HepG2 (cell line): ENCODE measurements at regions not wholly inside any gene's neighbourhood (a gene's known extent, or its start where the extent isn't known, plus 50 kb on each side); places are given as distances from the start of the nearest gene placed in this dataset.

Source experiments
- ATAC-seq: fragments of 200-7000 bp; cut with Tn5 transposase; 3 replicates; pipeline ENCODE4 v1.9.1; 2020; ENCODE audit warnings: mild to moderate bottlenecking, moderate library complexity
- BruUV-seq: library from RNA; stranded (reverse); fragments of 400-500 nt; replicated peaks from 2 replicates; lab custom pipeline; 2021; lab: Mats Ljungman, UMichigan
- CTCF ChIA-PET: fragments of 300-600 bp; formaldehyde crosslinking; extraction: SDS; loops from one replicate; lab custom pipeline; 2021; ENCODE audit warnings: low total read pairs, inconsistent platforms, low intra/inter-chr PET ratio; lab: Yijun Ruan, JAX
- POLR2A ChIA-PET: fragments of 350-600 bp; sonication (Branson Sonifier 250); formaldehyde crosslinking; loops from one replicate; lab custom pipeline; 2020; ENCODE audit warnings: antibody characterized with exemption, inconsistent platforms; lab: Yijun Ruan, JAX
- DNase-seq: peaks from one replicate; pipeline ENCODE4 v3.0.0-alpha.2; 2015; ENCODE audit warnings: low spot score
- FAIRE-seq: peaks from 3 replicates; lab custom pipeline; 2011; peaks lifted over from hg19 to GRCh38; lab: Jason Lieb, UNC
- H2AFZ ChIP-seq: one replicate; pipeline ENCODE4 v1.6.1; 2011; ENCODE audit warnings: low read length, inconsistent platforms
- H3K27ac ChIP-seq: fragments of 300-600 bp; 3 replicates; pipeline ENCODE4 v1.8.0; 2011; ENCODE audit warnings: mixed run types, mild to moderate bottlenecking, mixed read lengths, low read length, inconsistent platforms; ENCODE audit not compliant: insufficient read depth; ENCODE audit errors: extremely low read length
- H3K27me3 ChIP-seq, 2 experiments: fragments of 200-600 bp in 1 of 2; 2 replicates in 1 of 2; 3 replicates in 1 of 2; pipeline versions ENCODE4 v1.6.0 to v1.8.0; 2011; ENCODE audit warnings: low read length in 2 of 2, mild to moderate bottlenecking in 2 of 2, moderate library complexity in 2 of 2, inconsistent platforms in 1 of 2; ENCODE audit not compliant: insufficient read depth in 2 of 2, control insufficient read depth in 1 of 2
- H3K36me3 ChIP-seq, 2 experiments: fragments of 200-600 bp in 1 of 2; replicated peaks in 1 of 2; 2 replicates in 1 of 2; 3 replicates in 1 of 2; pipeline versions ENCODE4 v1.5.1 to v1.8.0; 2011; ENCODE audit warnings: low read length in 2 of 2, inconsistent platforms in 1 of 2; ENCODE audit not compliant: insufficient read depth in 2 of 2, control insufficient read depth in 1 of 2
- H3K4me1 ChIP-seq: 2 replicates; pipeline ENCODE4 v1.5.1; 2012; ENCODE audit warnings: low read length, inconsistent platforms; ENCODE audit not compliant: insufficient read depth
- H3K4me2 ChIP-seq: 2 replicates; pipeline ENCODE4 v1.6.0; 2011; ENCODE audit warnings: low read depth, low read length, inconsistent platforms
- H3K4me3 ChIP-seq, 3 experiments: fragments of 200-600 bp in 1 of 3; sonication (generic), shearing (Covaris generic) in 1 of 3; replicated peaks in 1 of 3; 2 replicates each; pipeline ENCODE4 v1.5.1; 2011 to 2016; ENCODE audit warnings: low read length in 3 of 3, inconsistent platforms in 2 of 3, low read depth in 2 of 3, mild to moderate bottlenecking in 2 of 3, control low read depth in 1 of 3, mixed read lengths in 1 of 3; ENCODE audit not compliant: insufficient read depth in 1 of 3
- H3K79me2 ChIP-seq: one replicate; pipeline ENCODE4 v1.6.1; 2011; ENCODE audit warnings: low read length, inconsistent platforms; ENCODE audit not compliant: insufficient read depth
- H3K9ac ChIP-seq: 2 replicates; pipeline ENCODE4 v1.6.0; 2011; ENCODE audit warnings: mild to moderate bottlenecking, low read depth, low read length, inconsistent platforms; ENCODE audit not compliant: insufficient read depth
- H3K9me3 ChIP-seq: 2 replicates; pipeline ENCODE4 v1.5.1; 2012; ENCODE audit warnings: mild to moderate bottlenecking, low read length
- H4K20me1 ChIP-seq: 2 replicates; pipeline ENCODE4 v1.6.0; 2011; ENCODE audit warnings: inconsistent platforms, mild to moderate bottlenecking, low read length, moderate library complexity; ENCODE audit not compliant: insufficient read depth
- GZF1 ChIP-seq: sonication (generic); formaldehyde crosslinking; IDR thresholded peaks from 2 replicates; pipeline ENCODE4 v1.5.1; 2020; ENCODE audit warnings: mild to moderate bottlenecking, missing genetic modification reagents
- KLF12 ChIP-seq: sonication (generic); formaldehyde crosslinking; IDR thresholded peaks from 2 replicates; pipeline ENCODE4 v1.4.0; 2020; ENCODE audit warnings: missing genetic modification reagents, borderline replicate concordance
- NFIB ChIP-seq: sonication (generic); formaldehyde crosslinking; IDR thresholded peaks from 2 replicates; pipeline ENCODE4 v1.9.0; 2021; ENCODE audit warnings: missing genetic modification reagents, mild to moderate bottlenecking, borderline replicate concordance
- SALL2 ChIP-seq: sonication (generic); formaldehyde crosslinking; IDR thresholded peaks from 2 replicates; pipeline ENCODE4 v1.8.1; 2023; ENCODE audit warnings: mild to moderate bottlenecking, missing genetic modification reagents, inconsistent platforms
- ZEB1 ChIP-seq: IDR thresholded peaks from 2 replicates; pipeline ENCODE4 v1.6.1; 2012; ENCODE audit warnings: mild to moderate bottlenecking, low read depth, inconsistent platforms; ENCODE audit not compliant: insufficient replicate concordance
- ZMAT3 ChIP-seq: sonication (generic); formaldehyde crosslinking; conservative IDR thresholded peaks from 2 replicates; pipeline ENCODE4 v1.7.0; 2021; ENCODE audit warnings: missing genetic modification reagents
- ZNF510 ChIP-seq: sonication (generic); formaldehyde crosslinking; IDR thresholded peaks from 2 replicates; pipeline ENCODE4 v1.4.0; 2020; ENCODE audit warnings: low read depth, mild to moderate bottlenecking, missing genetic modification reagents
- ZNF569 ChIP-seq: sonication (generic); formaldehyde crosslinking; IDR thresholded peaks from 2 replicates; pipeline ENCODE4 v1.5.0; 2020; ENCODE audit warnings: mild to moderate bottlenecking, missing genetic modification reagents, moderate library complexity, borderline replicate concordance
- ZNF629 ChIP-seq: sonication (generic); formaldehyde crosslinking; conservative IDR thresholded peaks from 2 replicates; pipeline ENCODE4 v1.5.0; 2020; ENCODE audit warnings: missing genetic modification reagents
- ZNF678 ChIP-seq: sonication (generic); formaldehyde crosslinking; IDR thresholded peaks from 2 replicates; pipeline ENCODE4 v1.4.0; 2020; ENCODE audit warnings: mild to moderate bottlenecking, missing genetic modification reagents
- ZNF749 ChIP-seq: sonication (generic); formaldehyde crosslinking; IDR thresholded peaks from 2 replicates; pipeline ENCODE4 v1.8.0; 2022; ENCODE audit warnings: mild to moderate bottlenecking, missing genetic modification reagents, moderate library complexity, borderline replicate concordance
- WGBS: methylation state at CpG from one replicate; pipeline ENCODE4 v1.1.6; 2017; ENCODE audit warnings: low lambda C conversion rate; 5-methylcytosine and 5-hydroxymethylcytosine counted together
- in situ Hi-C: cut with HindIII; loops from 2 replicates; pipeline ENCODE4 v1.10.0; 2017; ENCODE audit warnings: low pct_unique_long_range_greater_than_20kb; ENCODE audit not compliant: extremely low pct_ligation_motif_present
- intact Hi-C: fragments of 100-400 bp; cut with micrococcal nuclease; formaldehyde crosslinking; loops from one replicate; pipeline ENCODE4 v1.10.0; 2022; ENCODE audit not compliant: unreplicated experiment
- TF ChIP-seq, protein P1 (sequence below): sonication (generic); formaldehyde crosslinking; conservative IDR thresholded peaks from 2 replicates; pipeline ENCODE4 v1.8.1; 2023; ENCODE audit warnings: missing genetic modification reagents
- TF ChIP-seq, protein P2 (sequence below): sonication (generic); formaldehyde crosslinking; IDR thresholded peaks from 2 replicates; pipeline ENCODE4 v1.5.0; 2020; ENCODE audit warnings: missing genetic modification reagents
- TF ChIP-seq, protein P3 (sequence below): IDR thresholded peaks from 2 replicates; pipeline ENCODE4 v1.6.1; 2012; ENCODE audit warnings: low read length, improper control_type of control experiment
- TF ChIP-seq, protein P4 (sequence below): IDR thresholded peaks from 2 replicates; pipeline ENCODE4 v1.6.1; 2018; ENCODE audit warnings: missing genetic modification reagents
- TF ChIP-seq, protein P5 (sequence below): sonication (generic); formaldehyde crosslinking; IDR thresholded peaks from 2 replicates; pipeline ENCODE4 v1.8.1; 2023; ENCODE audit warnings: missing genetic modification reagents, mild to moderate bottlenecking, borderline replicate concordance

DNA sequence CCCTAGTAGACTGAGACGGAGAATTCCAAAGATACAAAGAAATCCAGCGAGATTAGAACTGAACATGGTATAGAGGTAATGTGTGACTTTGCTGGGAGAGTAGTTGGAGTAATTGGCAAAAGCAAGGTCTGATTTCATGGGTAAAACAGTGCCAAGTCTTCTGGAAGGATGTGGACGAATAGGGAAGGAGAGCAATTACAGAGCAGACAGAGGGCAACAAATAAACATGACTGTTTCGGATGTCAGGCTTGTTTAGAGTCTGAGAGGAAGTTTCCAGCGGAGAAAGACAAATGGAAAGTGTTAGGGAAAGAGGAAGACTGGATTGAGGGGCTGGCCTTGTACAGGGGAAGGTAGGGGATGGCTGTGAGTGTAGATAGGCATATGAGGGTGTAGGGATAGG, 190.4 kb upstream of the ADRA1D start (continued):
- no peak for TF ChIP-seq KLF12 (CRISPR knock-in tag)
- TF ChIP-seq, protein P1, sequence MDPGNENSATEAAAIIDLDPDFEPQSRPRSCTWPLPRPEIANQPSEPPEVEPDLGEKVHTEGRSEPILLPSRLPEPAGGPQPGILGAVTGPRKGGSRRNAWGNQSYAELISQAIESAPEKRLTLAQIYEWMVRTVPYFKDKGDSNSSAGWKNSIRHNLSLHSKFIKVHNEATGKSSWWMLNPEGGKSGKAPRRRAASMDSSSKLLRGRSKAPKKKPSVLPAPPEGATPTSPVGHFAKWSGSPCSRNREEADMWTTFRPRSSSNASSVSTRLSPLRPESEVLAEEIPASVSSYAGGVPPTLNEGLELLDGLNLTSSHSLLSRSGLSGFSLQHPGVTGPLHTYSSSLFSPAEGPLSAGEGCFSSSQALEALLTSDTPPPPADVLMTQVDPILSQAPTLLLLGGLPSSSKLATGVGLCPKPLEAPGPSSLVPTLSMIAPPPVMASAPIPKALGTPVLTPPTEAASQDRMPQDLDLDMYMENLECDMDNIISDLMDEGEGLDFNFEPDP (CRISPR knock-in tag), result no peak

DNA sequence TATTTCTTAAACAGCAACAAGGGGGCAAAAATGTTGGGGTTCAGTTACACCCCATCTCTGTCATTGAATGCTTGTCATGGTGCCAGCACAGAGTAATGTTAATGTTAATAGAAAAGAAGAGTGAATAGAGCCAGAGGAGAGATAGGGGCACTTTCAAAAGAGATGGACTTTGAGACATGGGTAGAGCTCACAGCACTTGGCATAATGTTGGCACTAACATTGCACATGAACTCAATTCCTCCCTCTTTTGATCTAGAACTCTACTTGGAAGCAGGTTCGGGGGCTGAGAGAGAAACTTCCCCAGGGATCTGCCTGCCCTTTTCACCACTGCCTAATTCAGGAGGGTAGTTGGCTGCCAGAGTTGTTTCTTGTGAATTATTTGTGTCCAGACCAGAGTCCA, 188.0 kb upstream of the ADRA1D start:
- Histone ChIP-seq H3K9me3 (no peaks in the 10 kb centered on the region), H3K27me3 (peaks cover 3 to 42% of the 10 kb centered on the region in 2 experiments; a peak in 3 of 5 replicates), H3K4me3 (no peak overlapping the region), H3K27ac (no peak overlapping the region), H3K9ac (no peak overlapping the region), H3K4me2 (no peak overlapping the region), H3K4me1 (no peaks in the 10 kb centered on the region), H4K20me1 (no peaks in the 10 kb centered on the region), H3K79me2 (no peaks in the 10 kb centered on the region), H3K36me3 (no peaks in the 10 kb centered on the region), H2AFZ (no peak overlapping the region)
- DNase-seq, result no peak
- FAIRE-seq, result no peak
- BruUV-seq, result no TSS peak
- ATAC-seq, result no peak
- in situ Hi-C loops (no loop called here), intact Hi-C loops (no loop called here)
- CTCF ChIA-PET, result no interaction called here
- WGBS, result 0% methylated on average over 1 of the region's 1 CpG
- POLR2A ChIA-PET, result no interaction called here
- TF ChIP-seq ZEB1 (no peak), ZNF749 (no peak), SALL2 (no peak), ZNF569 (CRISPR knock-in tag) (no peak), ZNF629 (CRISPR knock-in tag) (no peak), GZF1 (CRISPR knock-in tag) (no peak), ZNF678 (CRISPR knock-in tag) (no peak), ZMAT3 (CRISPR knock-in tag) (no peak), ZNF510 (CRISPR knock-in tag) (no peak), NFIB (CRISPR knock-in tag) (no peak)
- TF ChIP-seq, protein P2, sequence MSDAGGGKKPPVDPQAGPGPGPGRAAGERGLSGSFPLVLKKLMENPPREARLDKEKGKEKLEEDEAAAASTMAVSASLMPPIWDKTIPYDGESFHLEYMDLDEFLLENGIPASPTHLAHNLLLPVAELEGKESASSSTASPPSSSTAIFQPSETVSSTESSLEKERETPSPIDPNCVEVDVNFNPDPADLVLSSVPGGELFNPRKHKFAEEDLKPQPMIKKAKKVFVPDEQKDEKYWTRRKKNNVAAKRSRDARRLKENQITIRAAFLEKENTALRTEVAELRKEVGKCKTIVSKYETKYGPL (CRISPR knock-in tag), result no peak
- TF ChIP-seq, protein P3, sequence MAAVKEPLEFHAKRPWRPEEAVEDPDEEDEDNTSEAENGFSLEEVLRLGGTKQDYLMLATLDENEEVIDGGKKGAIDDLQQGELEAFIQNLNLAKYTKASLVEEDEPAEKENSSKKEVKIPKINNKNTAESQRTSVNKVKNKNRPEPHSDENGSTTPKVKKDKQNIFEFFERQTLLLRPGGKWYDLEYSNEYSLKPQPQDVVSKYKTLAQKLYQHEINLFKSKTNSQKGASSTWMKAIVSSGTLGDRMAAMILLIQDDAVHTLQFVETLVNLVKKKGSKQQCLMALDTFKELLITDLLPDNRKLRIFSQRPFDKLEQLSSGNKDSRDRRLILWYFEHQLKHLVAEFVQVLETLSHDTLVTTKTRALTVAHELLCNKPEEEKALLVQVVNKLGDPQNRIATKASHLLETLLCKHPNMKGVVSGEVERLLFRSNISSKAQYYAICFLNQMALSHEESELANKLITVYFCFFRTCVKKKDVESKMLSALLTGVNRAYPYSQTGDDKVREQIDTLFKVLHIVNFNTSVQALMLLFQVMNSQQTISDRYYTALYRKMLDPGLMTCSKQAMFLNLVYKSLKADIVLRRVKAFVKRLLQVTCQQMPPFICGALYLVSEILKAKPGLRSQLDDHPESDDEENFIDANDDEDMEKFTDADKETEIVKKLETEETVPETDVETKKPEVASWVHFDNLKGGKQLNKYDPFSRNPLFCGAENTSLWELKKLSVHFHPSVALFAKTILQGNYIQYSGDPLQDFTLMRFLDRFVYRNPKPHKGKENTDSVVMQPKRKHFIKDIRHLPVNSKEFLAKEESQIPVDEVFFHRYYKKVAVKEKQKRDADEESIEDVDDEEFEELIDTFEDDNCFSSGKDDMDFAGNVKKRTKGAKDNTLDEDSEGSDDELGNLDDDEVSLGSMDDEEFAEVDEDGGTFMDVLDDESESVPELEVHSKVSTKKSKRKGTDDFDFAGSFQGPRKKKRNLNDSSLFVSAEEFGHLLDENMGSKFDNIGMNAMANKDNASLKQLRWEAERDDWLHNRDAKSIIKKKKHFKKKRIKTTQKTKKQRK, result no peak
- TF ChIP-seq, protein P4, sequence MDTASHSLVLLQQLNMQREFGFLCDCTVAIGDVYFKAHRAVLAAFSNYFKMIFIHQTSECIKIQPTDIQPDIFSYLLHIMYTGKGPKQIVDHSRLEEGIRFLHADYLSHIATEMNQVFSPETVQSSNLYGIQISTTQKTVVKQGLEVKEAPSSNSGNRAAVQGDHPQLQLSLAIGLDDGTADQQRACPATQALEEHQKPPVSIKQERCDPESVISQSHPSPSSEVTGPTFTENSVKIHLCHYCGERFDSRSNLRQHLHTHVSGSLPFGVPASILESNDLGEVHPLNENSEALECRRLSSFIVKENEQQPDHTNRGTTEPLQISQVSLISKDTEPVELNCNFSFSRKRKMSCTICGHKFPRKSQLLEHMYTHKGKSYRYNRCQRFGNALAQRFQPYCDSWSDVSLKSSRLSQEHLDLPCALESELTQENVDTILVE (CRISPR knock-in tag), result no peak
- TF ChIP-seq, protein P5, sequence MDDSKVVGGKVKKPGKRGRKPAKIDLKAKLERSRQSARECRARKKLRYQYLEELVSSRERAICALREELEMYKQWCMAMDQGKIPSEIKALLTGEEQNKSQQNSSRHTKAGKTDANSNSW, result no peak
